GM18519 (cell line): ENCODE measurements at regions not wholly inside any gene's neighbourhood (a gene's known extent, or its start where the extent isn't known, plus 50 kb on each side); places are given as distances from the start of the nearest gene placed in this dataset.

Experiments
- ATAC-seq: cut with Tn5 transposase; IDR thresholded peaks from one replicate; pipeline ENCODE4 v1.9.1; 2021; ENCODE audit warnings: mild to moderate bottlenecking, moderate library complexity; ENCODE audit not compliant: unreplicated experiment, low FRiP score

DNA sequence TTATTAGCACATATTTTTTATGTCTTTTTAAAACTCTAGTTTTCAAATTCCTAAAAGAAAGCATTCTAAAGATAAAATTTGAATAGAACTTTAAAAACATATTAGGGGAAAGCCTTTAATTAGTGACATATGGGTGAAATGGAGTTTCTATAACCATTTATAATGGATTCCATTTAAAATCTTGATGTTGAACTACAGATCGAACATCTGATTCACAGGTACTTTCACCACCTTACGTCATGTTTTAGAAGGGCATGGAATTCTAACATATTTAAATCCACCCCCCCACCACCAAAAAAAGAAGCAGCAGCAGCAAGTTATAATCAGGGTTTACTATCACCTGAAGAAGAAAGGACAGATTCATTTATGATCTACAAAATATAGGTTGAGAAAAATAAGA lies 298.4 kb downstream of the SMOC2 start:
- no peak for ATAC-seq

DNA sequence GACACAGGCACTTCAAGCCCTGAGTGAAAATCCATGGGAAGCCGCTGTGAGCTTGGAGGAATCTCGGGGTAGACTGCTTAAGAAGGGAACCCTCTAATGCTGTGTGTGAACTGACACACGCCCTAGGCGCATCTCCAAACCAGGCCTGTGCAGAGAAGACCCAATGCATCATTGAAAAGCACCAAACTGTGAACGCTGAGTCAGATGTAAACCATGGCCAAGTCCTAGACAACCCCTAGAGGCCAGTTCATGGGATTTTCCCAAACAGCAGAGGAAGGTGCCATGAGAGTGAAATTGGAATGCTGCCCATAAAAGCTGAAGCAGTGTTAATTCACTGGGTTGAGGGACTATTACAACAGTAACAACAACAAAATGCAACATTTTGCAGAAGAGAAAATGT lies 296.5 kb downstream of the SMOC2 start:
- ATAC-seq = no peak

DNA sequence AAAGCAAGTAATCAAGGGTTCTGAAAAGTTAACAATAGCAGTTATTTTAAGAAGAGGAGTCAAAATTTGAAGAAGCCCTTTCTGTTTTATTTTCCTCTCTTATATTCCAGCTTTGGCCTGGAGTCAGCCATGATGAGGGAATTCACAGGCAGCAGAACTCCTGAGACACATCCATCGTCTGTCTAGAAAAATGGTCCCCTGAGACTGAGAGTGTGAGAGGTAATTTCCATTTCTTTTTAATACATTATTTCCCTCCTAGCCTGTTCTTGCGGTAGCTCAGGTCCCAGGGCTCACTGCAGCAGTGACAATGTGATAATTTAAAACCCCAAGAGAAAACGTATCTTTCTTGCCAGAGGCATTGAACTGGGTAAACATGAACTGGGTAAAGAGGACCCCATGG lies 296.0 kb downstream of the SMOC2 start:
- ATAC-seq = no peak

DNA sequence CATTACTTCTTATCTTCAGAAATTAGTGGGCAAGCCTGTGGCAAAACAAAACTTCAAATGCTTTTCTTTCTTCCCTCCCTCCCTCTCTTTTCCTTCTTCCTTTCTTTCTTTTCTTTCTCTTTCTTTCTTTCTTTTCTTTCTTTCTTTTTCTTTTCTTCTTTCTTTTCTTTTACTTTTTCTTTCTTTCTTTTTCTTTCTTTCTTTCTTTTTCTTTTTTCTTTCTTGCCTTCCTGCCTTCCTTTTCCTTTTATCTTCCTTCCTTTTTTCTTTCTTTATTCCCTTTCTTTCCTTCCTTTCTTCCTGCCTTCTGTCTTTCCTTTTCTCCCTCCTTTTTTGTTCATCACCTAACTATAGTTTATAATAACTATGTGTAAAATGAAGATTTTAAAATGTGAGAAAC lies 295.1 kb downstream of the SMOC2 start:
- no peak for ATAC-seq

DNA sequence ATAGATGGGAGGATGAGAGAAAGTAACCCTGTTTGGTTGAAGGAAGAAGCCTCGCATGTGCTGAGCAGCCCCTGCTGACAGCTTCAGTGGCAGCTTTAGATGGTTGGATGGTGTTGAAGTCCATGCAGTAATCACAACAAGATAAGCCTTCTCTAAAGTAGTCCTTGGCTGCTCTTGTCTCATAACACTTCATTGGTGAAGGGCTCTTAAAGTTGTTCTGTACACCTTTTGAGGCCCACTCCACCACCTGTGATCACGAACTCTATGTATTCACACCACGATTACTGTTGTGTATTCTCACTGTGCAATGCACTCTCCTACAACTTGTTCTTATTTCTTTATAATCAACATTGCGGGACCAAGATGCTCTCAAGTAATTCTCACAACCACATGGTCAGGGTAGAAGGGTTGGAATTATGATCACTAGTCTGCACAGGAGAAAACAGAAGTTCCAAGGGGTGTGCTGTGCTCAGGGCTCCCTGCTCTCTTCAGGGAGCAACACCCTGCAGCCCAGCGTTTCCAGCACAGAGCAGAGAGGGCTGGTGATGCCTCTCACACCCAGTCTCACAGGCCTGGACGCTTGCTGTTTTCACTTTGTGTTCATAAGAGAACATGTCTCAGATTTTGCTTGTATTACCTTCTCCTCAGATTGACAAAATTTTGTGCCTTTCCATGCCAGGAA lies 294.4 kb downstream of the SMOC2 start:
- ATAC-seq = no peak

DNA sequence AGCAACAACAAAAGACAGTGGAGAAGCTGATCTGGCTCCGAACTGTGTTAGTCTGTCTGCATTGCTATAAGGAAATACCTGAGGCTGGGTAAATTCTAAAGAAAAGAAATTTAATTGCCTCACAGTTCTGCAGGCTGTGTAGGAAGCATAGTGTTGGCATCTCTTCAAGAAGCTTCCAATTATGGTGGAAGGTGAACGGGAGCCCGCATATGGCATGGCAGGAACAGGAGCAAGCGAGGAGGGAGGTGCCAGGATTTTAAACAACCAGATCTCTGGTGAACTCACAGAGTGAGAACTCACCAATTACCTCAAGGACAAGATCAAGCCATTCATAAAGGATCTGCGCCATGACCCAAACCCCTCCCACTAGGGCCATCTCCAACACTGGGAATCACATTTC lies 293.5 kb downstream of the SMOC2 start:
- no peak for ATAC-seq

GRCh38 chr6:168732676-168733075 lies 291.7 kb downstream of the SMOC2 start:
- ATAC-seq = no peak

DNA sequence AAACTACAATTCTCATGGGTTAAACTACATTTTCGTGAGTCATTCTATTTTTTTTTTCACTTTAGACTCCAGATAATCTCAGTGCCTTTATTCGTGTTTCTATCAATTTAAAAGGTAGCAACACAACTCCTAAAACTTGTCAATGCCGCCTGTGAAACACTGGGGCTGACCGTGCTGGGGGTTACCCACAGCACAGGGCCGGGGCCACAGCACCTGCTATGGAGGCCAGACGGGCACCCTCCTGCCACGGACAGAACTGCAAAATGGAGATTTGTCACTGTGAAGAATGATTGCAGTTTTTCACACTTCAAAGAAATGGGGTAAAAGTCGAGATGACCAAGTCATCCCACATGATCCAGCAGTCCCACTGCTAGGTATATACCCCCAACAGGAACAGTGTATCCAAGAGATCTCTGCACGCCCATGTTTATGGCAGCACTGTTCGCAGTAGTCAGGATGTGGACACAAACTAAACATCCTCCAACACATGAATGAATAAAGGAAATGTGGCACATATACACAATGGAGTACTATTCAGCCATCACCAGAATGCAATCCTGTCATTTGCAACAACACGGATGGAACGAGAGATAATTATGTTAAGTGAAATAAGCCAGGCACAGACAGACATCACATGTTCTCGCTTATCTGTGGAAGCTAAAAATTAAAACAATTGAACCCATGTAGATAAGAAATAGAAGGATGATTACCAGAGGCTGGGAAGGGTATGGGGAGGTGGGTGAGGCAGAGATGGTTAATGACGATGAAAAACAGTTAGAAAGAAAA lies 290.1 kb downstream of the SMOC2 start:
- no peak for ATAC-seq

DNA sequence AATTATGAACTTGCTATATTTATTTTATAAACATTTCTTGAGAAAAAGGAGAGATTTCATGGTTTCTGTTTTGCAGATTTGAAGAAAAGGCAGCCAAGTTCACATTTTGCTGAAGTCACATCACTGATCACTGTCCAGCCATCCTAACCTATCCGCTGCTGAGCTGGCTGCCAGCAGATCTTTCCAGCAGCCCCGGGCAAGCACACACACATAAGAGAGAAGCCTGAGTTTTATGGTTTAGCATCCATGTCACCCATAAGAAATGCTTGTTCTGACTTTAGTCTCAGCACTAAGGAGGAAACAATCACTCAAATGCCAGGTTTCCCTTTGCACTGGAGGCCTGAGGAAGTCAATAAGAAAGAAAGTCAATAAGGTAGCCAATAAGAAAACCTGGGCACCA lies 287.1 kb downstream of the SMOC2 start:
- no peak for ATAC-seq

DNA sequence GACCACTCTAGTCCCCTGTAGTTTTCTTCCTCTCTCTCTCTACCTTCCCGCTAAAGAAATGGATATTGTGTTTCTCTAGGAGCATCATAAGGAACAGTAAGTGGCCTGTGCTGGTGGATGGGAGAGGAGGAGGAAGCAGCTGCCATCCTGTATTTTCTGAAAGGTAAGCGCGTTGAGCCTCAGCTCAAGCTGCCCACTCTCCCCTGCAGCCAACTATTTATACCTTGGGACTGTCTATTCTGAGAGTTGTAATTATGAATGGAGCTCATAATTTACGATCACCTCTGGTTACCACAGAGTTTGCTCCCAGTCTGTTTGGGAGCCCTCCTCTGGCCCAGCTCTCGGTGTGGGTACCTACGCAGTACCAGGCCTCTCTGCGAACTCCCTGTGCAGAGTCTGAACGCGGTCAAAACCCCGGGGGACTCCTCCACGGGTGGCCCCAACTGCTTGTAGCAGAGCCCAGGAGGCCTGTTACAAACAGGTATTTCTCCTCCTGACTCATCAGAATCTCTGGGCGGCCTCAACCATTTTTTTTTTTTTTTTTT lies 285.4 kb downstream of the SMOC2 start:
- ATAC-seq = no peak

DNA sequence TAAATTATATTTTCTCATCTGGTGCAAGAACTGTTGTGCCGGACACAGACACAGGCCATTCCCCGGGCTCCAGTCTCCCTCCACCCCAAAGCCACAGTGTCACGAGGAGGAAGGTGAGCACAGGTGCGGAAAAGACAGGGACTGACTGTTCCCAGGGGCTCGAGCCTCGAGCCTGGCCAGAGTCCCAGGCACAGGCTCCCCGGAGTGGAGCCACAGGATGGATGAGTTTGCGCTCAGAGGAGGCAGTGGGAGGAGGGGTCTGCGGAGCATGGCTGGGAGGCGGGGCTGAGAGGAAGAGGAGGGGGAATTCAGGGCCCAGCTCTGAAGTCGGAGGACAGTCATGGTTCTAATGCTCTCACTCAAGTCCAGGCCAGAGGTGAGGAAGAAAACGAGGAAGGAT lies 284.8 kb downstream of the SMOC2 start:
- no peak for ATAC-seq

- ATAC-seq = no peak
These were observed 283.9 kb downstream of the SMOC2 start for GRCh38 chr6:168724669-168725570.

GRCh38 chr6:168724033-168724432 lies 283.0 kb downstream of the SMOC2 start:
- ATAC-seq = no peak

- no peak for ATAC-seq
These were observed 281.4 kb downstream of the SMOC2 start for GRCh38 chr6:168722397-168722796.

GRCh38 chr6:168721571-168721970 lies 280.6 kb downstream of the SMOC2 start:
- no peak for ATAC-seq

DNA sequence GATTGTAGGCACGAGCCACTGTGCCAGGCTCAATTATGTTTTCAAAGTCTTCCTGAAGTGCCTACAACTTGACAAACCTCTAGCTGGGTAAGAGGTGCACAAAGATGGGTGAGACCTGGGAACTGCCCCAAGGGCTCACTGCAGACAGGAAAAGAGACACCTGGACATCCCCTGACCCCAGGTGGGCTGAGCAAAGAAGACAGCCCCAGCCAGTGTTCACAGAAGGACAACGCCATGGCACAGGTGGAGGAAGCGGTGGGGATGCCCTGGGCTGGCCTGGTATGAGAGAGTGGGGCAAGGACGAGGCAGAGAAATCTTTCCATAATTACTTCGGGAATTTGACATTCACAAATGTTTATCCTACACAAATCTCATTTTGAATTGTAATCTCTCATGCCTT lies 278.9 kb downstream of the SMOC2 start:
- no peak for ATAC-seq

DNA sequence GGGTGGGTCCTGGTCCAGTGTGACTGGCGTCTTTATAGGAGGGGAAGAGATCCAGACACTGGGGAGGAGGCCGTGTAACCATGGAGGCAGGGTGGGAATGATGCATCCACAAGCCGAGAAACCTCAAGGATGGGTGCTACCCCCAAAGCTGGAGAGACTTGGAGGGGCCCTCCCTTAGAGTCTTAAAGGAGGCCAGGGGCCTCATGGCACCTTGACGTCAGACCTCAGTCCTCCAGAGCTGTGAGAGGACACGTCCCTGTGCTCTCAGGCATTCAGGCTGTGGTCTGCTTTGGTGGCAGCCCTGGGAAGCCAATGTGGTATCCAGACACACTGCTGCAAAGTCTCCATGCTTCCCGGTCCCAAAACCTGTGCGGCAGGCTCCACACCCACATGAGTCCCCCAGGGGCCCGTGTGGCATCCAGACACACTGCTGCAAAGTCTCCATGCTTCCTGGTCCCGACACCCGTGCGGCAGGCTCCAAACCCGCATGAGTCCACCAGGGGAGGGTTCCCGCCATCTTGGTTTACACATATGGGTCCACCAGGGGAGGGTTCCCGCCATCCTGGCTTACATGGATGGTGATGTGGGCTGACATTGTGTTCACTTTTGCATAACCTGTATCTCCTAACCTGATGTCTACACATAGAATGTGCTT lies 278.0 kb downstream of the SMOC2 start:
- ATAC-seq = no peak
